BE2C (cell line): ENCODE measurements at regions not wholly inside any gene's neighbourhood (a gene's known extent, or its start where the extent isn't known, plus 50 kb on each side); places are given as distances from the start of the nearest gene placed in this dataset.

ENCODE experiments used
- DNase-seq: peaks from one replicate; pipeline ENCODE4 v3.0.0-alpha.2; 2020
- H3K27me3 ChIP-seq: fragments of 250-450 bp; sonication (Bioruptor Pico); 2 replicates; pipeline ENCODE4 v1.5.1; 2020; ENCODE audit warnings: mild to moderate bottlenecking
- H3K36me3 ChIP-seq: fragments of 250-450 bp; sonication (Bioruptor Pico); 2 replicates; pipeline ENCODE4 v1.5.1; 2020; ENCODE audit warnings: mild to moderate bottlenecking
- H3K4me1 ChIP-seq: fragments of 250-450 bp; sonication (Bioruptor Pico); 2 replicates; pipeline ENCODE4 v1.5.1; 2020
- H3K4me3 ChIP-seq: 2 replicates; pipeline ENCODE4 v1.5.1; 2011; ENCODE audit warnings: low read depth, low read length
- H3K9me3 ChIP-seq: fragments of 250-450 bp; sonication (Bioruptor Pico); 2 replicates; pipeline ENCODE4 v1.5.1; 2020
- TF ChIP-seq, protein P1 (sequence below): IDR thresholded peaks from 2 replicates; pipeline ENCODE4 v1.5.1; 2012; ENCODE audit warnings: mild to moderate bottlenecking, low read depth, low read length

DNA sequence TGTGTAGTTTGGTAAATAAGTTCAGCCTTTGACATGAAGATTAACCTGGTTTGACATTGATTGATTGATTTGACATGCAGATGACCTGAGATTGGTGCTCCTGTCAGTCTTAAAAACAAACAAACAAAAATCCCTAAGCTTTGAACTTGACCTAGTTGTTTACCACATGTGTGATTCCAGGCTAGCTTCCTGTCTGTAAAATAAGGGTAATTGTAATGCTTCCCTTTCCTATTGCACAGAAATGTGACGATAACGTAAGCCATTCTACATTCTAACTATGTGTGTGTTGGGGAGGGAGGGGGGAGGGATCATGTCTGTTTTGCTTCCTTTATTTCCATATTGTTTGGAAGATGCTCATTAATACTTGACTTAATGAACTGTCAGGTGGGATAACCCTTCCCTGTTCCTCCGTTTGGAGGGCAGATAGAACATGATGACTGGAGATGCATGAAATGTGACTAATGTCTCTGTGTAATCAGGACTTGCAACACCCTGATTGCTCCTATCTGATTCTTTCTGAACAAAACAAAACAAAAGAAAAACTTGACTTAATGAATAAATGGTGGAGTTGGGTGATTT lies 106.1 kb upstream of the CLMP start:
- Histone ChIP-seq H3K27me3 (no peaks in the 10 kb centered on the region), H3K36me3 (no peaks in the 10 kb centered on the region), H3K4me1 (no peaks in the 10 kb centered on the region; the same call in 1 of the 2 replicates), H3K9me3 (no peaks in the 10 kb centered on the region), H3K4me3 (no peak overlapping the region)
- TF ChIP-seq, protein P1, sequence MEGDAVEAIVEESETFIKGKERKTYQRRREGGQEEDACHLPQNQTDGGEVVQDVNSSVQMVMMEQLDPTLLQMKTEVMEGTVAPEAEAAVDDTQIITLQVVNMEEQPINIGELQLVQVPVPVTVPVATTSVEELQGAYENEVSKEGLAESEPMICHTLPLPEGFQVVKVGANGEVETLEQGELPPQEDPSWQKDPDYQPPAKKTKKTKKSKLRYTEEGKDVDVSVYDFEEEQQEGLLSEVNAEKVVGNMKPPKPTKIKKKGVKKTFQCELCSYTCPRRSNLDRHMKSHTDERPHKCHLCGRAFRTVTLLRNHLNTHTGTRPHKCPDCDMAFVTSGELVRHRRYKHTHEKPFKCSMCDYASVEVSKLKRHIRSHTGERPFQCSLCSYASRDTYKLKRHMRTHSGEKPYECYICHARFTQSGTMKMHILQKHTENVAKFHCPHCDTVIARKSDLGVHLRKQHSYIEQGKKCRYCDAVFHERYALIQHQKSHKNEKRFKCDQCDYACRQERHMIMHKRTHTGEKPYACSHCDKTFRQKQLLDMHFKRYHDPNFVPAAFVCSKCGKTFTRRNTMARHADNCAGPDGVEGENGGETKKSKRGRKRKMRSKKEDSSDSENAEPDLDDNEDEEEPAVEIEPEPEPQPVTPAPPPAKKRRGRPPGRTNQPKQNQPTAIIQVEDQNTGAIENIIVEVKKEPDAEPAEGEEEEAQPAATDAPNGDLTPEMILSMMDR = no peak
- no peak for DNase-seq

DNA sequence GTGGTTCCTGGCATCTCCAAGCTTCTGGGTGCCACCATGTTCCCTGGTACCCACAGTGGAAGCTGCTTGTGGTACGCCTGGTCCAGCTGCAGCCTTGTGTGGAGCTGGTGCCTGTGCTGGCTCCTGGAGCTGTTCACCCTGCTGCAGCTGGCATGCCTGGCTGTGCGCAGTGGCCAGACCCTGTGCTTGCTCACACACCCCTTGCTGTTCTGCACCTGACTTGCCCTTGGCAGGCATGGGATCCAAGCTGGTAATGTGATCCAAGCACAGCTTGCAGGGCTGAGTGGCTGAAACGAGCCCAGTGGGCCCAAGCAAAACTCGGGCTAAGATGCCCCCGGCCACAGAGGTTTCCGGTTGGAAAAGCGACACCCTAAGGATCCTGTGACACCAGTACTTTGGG lies 104.7 kb upstream of the CLMP start:
- Histone ChIP-seq H3K36me3 (no peaks in the 10 kb centered on the region), H3K4me3 (no peak overlapping the region), H3K4me1 (no peaks in the 10 kb centered on the region), H3K9me3 (no peaks in the 10 kb centered on the region), H3K27me3 (no peaks in the 10 kb centered on the region)
- no peak for DNase-seq
- TF ChIP-seq, protein P1 = no peak

DNA sequence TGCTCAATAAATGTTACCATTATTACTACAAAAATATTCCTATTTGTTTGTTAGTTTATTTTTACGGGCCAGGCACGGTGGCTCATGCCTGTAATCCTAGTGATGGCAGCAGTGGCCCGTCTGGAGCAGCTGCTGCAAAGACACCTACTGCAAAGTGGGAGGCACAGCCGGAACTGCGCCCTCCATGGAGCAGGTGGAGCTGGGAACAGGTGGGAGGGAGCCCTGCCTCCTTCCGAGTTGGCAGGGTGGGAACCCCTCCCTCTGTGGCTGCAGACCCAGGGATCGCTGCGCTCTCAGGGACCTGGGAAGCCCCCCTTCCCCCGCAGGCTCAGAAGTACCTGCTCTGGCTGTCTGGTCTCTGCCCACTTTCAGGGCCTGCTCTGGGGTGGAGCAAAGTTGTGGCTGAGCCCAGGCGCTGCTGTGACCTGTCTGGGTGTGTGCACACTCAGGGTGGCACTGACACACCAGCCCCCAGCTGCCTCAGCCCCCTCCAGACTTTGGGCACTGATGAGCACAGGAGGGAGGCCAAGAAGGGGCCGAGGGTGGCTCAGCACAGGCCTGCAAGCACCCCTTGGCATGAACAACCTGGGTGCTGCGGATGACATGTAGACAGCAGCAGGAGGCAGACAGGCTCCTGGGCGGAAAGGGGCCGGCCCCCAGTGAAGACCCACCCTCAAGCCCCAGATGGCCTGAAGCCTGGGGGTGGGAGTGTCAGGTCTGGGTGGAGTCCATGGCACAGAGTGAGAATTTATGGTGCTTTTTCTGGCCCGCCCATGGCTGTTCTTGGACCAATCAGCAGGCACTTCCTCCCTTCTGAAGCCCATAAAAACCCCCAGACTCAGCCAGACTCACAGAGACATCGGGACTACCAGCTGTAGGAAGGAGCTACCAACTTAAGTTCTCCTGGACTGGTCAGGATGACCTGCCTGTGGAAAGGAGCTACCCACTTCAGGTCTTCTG lies 103.7 kb upstream of the CLMP start:
- Histone ChIP-seq H3K9me3 (no peaks in the 10 kb centered on the region), H3K4me3 (no peak overlapping the region), H3K4me1 (no peaks in the 10 kb centered on the region), H3K27me3 (no peaks in the 10 kb centered on the region), H3K36me3 (no peaks in the 10 kb centered on the region)
- peak; percentile 28 for DNase-seq
- TF ChIP-seq, protein P1 = no peak

DNA sequence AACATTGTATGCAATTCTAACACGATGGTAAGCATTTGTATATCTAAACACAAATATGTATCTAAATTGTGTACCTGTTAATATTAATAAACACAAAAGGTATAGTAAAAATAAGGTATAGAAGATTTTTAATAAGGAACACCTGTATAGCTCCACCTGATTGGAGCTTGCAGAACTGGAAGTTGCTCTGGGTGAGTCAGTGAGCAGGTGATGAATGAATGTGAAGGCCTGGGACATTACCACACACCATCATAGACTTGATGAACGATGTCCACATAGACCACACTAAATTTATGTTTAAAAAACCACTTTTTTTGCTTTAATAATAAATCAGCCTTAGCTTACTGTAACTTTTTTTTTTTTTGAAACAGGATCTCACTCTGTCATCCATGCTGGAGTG lies 97.6 kb upstream of the CLMP start:
- Histone ChIP-seq H3K4me3 (no peak overlapping the region), H3K9me3 (no peaks in the 10 kb centered on the region), H3K36me3 (no peaks in the 10 kb centered on the region), H3K4me1 (no peaks in the 10 kb centered on the region), H3K27me3 (no peaks in the 10 kb centered on the region)
- DNase-seq = no peak
- TF ChIP-seq, protein P1 = no peak

- TF ChIP-seq, protein P1 = no peak
- H3K4me3 ChIP-seq = no peak overlapping the region
- no peak for DNase-seq
Measured at GRCh38 chr11:123291201-123291869, 96.3 kb upstream of the CLMP start.

More at GRCh38 chr11:123291201-123291869, 96.3 kb upstream of the CLMP start:
- H3K36me3 ChIP-seq = no peaks in the 10 kb centered on the region
- no peaks in the 10 kb centered on the region for H3K4me1 ChIP-seq
- no peaks in the 10 kb centered on the region for H3K27me3 ChIP-seq
- H3K9me3 ChIP-seq = no peaks in the 10 kb centered on the region
